Gastrocnemius medialis (tissue), 4 donors: ENCODE measurements at regions not wholly inside any gene's neighbourhood (a gene's known extent, or its start where the extent isn't known, plus 50 kb on each side); places are given as distances from the start of the nearest gene placed in this dataset.

Experiments
- CTCF ChIP-seq, 5 experiments: fragments of 450-650 bp in 3 of 5; fragments of 200-600 bp in 2 of 5; sonication (generic) in 2 of 5; IDR thresholded peaks in 4 of 5; conservative IDR thresholded peaks in 1 of 5; 1 replicate in 4 of 5; 2 replicates in 1 of 5; pipeline ENCODE4 v1.5.1; 2016 to 2019; ENCODE audit warnings: antibody characterized with exemption in 5 of 5, mild to moderate bottlenecking in 3 of 5, moderate library complexity in 3 of 5
- POLR2A ChIP-seq, 2 donors: fragments of 450-650 bp; IDR thresholded peaks; one replicate each; pipeline ENCODE4 v1.6.1; 2017; ENCODE audit warnings: antibody characterized with exemption in 2 of 2, mild to moderate bottlenecking in 2 of 2, moderate library complexity in 2 of 2

DNA sequence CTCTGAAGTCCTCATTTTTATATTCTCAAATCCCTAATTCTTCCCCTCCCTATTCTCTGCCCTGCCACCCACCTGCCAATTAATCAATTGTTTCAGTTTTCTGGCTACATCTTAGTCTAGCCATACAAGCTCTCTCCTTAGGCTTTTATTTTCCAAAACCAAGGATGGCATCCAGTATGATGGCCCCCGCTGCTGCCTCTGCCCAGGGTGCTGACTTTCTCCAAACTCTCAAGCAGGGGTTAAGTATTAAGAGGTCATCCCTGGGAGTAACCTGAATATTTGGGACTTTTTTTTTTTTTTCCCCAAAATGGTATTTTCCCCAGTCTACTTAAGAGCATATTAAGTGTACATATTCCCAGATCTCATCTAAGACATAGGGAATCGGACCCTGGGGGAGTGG lies 183.8 kb downstream of the DHX35 start:
- TF ChIP-seq POLR2A (IDR thresholded peaks at IDR 0.05) = no peak
- no peak for TF ChIP-seq CTCF (IDR thresholded peaks at IDR 0.05 in 4 of 5, conservative IDR thresholded peaks at IDR 0.05 in 1 of 5)
